D721Med (cell line): ENCODE measurements at regions not wholly inside any gene's neighbourhood (a gene's known extent, or its start where the extent isn't known, plus 50 kb on each side); places are given as distances from the start of the nearest gene placed in this dataset.

ENCODE experiments used
- DNase-seq: peaks from one replicate; pipeline ENCODE4 v3.0.0; 2011; ENCODE audit warnings: low spot score; ENCODE audit not compliant: insufficient read length
- FAIRE-seq: peaks from 2 replicates; lab custom pipeline; 2011; peaks lifted over from hg19 to GRCh38; lab: Jason Lieb, UNC
- CTCF ChIP-seq: IDR thresholded peaks from 2 replicates; pipeline ENCODE4 v1.5.1; 2012; ENCODE audit warnings: mild to moderate bottlenecking, control low read depth; ENCODE audit not compliant: insufficient read depth; ENCODE audit errors: missing control alignments

GRCh38 chr10:4481192-4481591, 344.8 kb upstream of the AKR1E2 start:
- no peak for FAIRE-seq
- no peak for TF ChIP-seq CTCF
- DNase-seq: no peak

- no peak for TF ChIP-seq CTCF
- no peak for FAIRE-seq
- DNase-seq: no peak
Observed at GRCh38 chr10:4479342-4479741, 346.7 kb upstream of the AKR1E2 start.

GRCh38 chr10:4477664-4478063, 348.3 kb upstream of the AKR1E2 start:
- DNase-seq: no peak
- FAIRE-seq: no peak
- TF ChIP-seq CTCF: no peak

GRCh38 chr10:4475827-4476490, 350.0 kb upstream of the AKR1E2 start:
- no peak for TF ChIP-seq CTCF

GRCh38 chr10:4474829-4475228, 351.2 kb upstream of the AKR1E2 start:
- FAIRE-seq (no peak), DNase-seq (no peak)
- TF ChIP-seq CTCF: no peak

More at GRCh38 chr10:4475827-4476490, 350.0 kb upstream of the AKR1E2 start:
- FAIRE-seq (no peak), DNase-seq (no peak)

GRCh38 chr10:4473977-4474376, 352.0 kb upstream of the AKR1E2 start:
- TF ChIP-seq CTCF: no peak
- DNase-seq (no peak), FAIRE-seq (no peak)

- TF ChIP-seq CTCF: no peak
- no peak for FAIRE-seq
- no peak for DNase-seq
Observed at GRCh38 chr10:4472190-4472904, 353.7 kb upstream of the AKR1E2 start.
